ENCODE measurements at regions not wholly inside any gene's neighbourhood (a gene's known extent, or its start where the extent isn't known, plus 50 kb on each side); places are given as distances from the start of the nearest gene placed in this dataset.

DNA sequence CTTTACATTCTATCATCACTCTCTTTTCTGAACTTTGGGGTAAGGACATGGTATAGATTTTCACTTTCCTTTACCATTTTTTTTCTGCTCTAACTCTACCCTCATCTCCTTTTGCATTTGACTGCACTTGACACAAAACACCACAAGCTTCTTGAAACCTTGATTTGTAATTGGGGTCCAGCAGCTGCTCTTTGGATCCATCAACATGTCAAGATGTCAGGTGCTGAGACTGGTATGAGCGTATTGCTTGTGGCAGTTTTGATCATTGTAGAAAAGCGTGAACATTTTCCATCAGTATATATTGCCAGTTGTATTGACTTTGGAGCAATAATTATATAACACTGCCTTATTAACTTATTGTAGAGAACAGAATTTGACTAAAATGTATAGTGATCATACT lies 838.6 kb downstream of the TRHDE start:
- TF ChIP-seq CTCF (IDR thresholded peaks at IDR 0.05), result no peak
- H3K79me2 ChIP-seq (ENCODE audit: insufficient read depth, low read length), result no peaks in the 10 kb centered on the region
- Mint-ChIP-seq H3K4me1 (no peaks in the 10 kb centered on the region), H3K36me3 (no peaks in the 10 kb centered on the region), H3K9me3 (peaks cover 0 to 4% (median 0%) of the 10 kb centered on the region in 7 donors), H3K27ac (no peak overlapping the region), H3K4me3 (no peak overlapping the region), H3K27me3 (ENCODE audit: low read depth in 3 of 3) (no peaks in the 10 kb centered on the region)
- H3K4me3 ChIP-seq (replicated peaks in 1 of 3; ENCODE audit: low read depth in 2 of 3, low read length in 3 of 3), result no peak overlapping the region
- H3K9ac ChIP-seq (ENCODE audit: insufficient read depth, low read length, poor library complexity, severe bottlenecking), result no peak overlapping the region
- no CpG with 5 or more reads among the region's 2 CpGs for WGBS (ENCODE audit: insufficient coverage)
- DNase-seq, result no peak
- H3K27me3 ChIP-seq (ENCODE audit: control insufficient read depth in 2 of 2, insufficient read depth in 2 of 2, low read length in 2 of 2), result no peaks in the 10 kb centered on the region
- no peaks in the 10 kb centered on the region for H3K36me3 ChIP-seq (replicated peaks in 1 of 2; ENCODE audit: control insufficient read depth in 1 of 2, insufficient read depth in 2 of 2, low read length in 2 of 2)
- peaks cover 0 to 6% of the 10 kb centered on the region in 2 donors for H3K9me3 ChIP-seq (replicated peaks in 1 of 2; ENCODE audit: control insufficient read depth in 1 of 2, insufficient read depth in 1 of 2, low read length in 2 of 2)
- H4K20me1 ChIP-seq (ENCODE audit: insufficient read depth, low read length), result no peaks in the 10 kb centered on the region
- H3K4me2 ChIP-seq (replicated peaks; ENCODE audit: extremely low read depth, low read length, poor library complexity, severe bottlenecking), result no peak overlapping the region
- intact Hi-C loops (cut with micrococcal nuclease), result no loop called here
- H3K4me1 ChIP-seq (ENCODE audit: control insufficient read depth in 1 of 2, insufficient read depth in 2 of 2, low read length in 2 of 2), result no peaks in the 10 kb centered on the region
- H3K27ac ChIP-seq (ENCODE audit: low read depth in 1 of 2, low read length in 2 of 2), result no peak overlapping the region
- H2AFZ ChIP-seq (ENCODE audit: insufficient read depth, low read depth, low read length, poor library complexity, severe bottlenecking), result no peak overlapping the region

- H4K20me1 ChIP-seq (ENCODE audit: insufficient read depth, low read length), result no peaks in the 10 kb centered on the region
- intact Hi-C loops (cut with micrococcal nuclease), result no loop called here
- H3K4me3 Mint-ChIP-seq, result no peak overlapping the region
- no peak overlapping the region for H3K27ac Mint-ChIP-seq
- H3K4me1 ChIP-seq (ENCODE audit: control insufficient read depth in 1 of 2, insufficient read depth in 2 of 2, low read length in 2 of 2), result no peaks in the 10 kb centered on the region
- H3K27me3 ChIP-seq (ENCODE audit: control insufficient read depth in 2 of 2, insufficient read depth in 2 of 2, low read length in 2 of 2), result no peaks in the 10 kb centered on the region
- DNase-seq, result no peak
- H3K4me1 Mint-ChIP-seq, result no peaks in the 10 kb centered on the region
- no peak overlapping the region for H3K4me2 ChIP-seq (replicated peaks; ENCODE audit: extremely low read depth, low read length, poor library complexity, severe bottlenecking)
- peaks cover 0 to 6% of the 10 kb centered on the region in 2 donors for H3K9me3 ChIP-seq (replicated peaks in 1 of 2; ENCODE audit: control insufficient read depth in 1 of 2, insufficient read depth in 1 of 2, low read length in 2 of 2)
- H3K36me3 Mint-ChIP-seq, result no peaks in the 10 kb centered on the region
- no peak overlapping the region for H2AFZ ChIP-seq (ENCODE audit: insufficient read depth, low read depth, low read length, poor library complexity, severe bottlenecking)
- no peaks in the 10 kb centered on the region for H3K79me2 ChIP-seq (ENCODE audit: insufficient read depth, low read length)
- 71% methylated on average over 1 of the region's 4 CpGs for WGBS (ENCODE audit: insufficient coverage)
- no peak overlapping the region for H3K4me3 ChIP-seq (replicated peaks in 1 of 3; ENCODE audit: low read depth in 2 of 3, low read length in 3 of 3)
- no peak overlapping the region for H3K9ac ChIP-seq (ENCODE audit: insufficient read depth, low read length, poor library complexity, severe bottlenecking)
- no peak for TF ChIP-seq CTCF (IDR thresholded peaks at IDR 0.05)
- no peaks in the 10 kb centered on the region for H3K27me3 Mint-ChIP-seq (ENCODE audit: low read depth in 3 of 3)
- H3K9me3 Mint-ChIP-seq, result peaks cover 0 to 4% (median 0%) of the 10 kb centered on the region in 7 donors
- H3K36me3 ChIP-seq (replicated peaks in 1 of 2; ENCODE audit: control insufficient read depth in 1 of 2, insufficient read depth in 2 of 2, low read length in 2 of 2), result no peaks in the 10 kb centered on the region
- no peak overlapping the region for H3K27ac ChIP-seq (ENCODE audit: low read depth in 1 of 2, low read length in 2 of 2)
Observed at GRCh38 chr12:73112035-73112816, 840.1 kb downstream of the TRHDE start.

Data from CD14-positive monocyte (primary cell).